Hepatocyte (in vitro differentiated cells): ENCODE measurements at regions not wholly inside any gene's neighbourhood (a gene's known extent, or its start where the extent isn't known, plus 50 kb on each side); places are given as distances from the start of the nearest gene placed in this dataset.
"Not testable (repeated sequence)": the region's sequence is repeated elsewhere in the genome, so short reads cannot be mapped to it uniquely, and the experiment has no call there.

Experiments used
- DNase-seq: peaks from one replicate; pipeline ENCODE4 v3.0.0-alpha.2; 2016; ENCODE audit warnings: low spot score
- H2AFZ ChIP-seq: fragments of 200-600 bp; sonication (generic); 2 replicates; pipeline ENCODE4 v1.6.0; 2016; ENCODE audit warnings: antibody characterized with exemption, mild to moderate bottlenecking
- H3K27ac ChIP-seq: fragments of 200-600 bp; sonication (generic); 2 replicates; pipeline ENCODE4 v1.5.1; 2016; ENCODE audit warnings: mild to moderate bottlenecking
- H3K27me3 ChIP-seq: fragments of 200-600 bp; sonication (generic); 2 replicates; pipeline ENCODE4 v1.6.1; 2016
- H3K36me3 ChIP-seq: fragments of 200-600 bp; sonication (generic); replicated peaks from 2 replicates; pipeline ENCODE4 v1.5.1; 2016; ENCODE audit warnings: low read depth; ENCODE audit not compliant: insufficient read depth
- H3K4me1 ChIP-seq: fragments of 200-600 bp; sonication (generic); 2 replicates; pipeline ENCODE4 v1.5.1; 2016; ENCODE audit warnings: mild to moderate bottlenecking, moderate library complexity; ENCODE audit not compliant: insufficient read depth
- H3K4me2 ChIP-seq: fragments of 200-600 bp; sonication (generic); 2 replicates; pipeline ENCODE4 v1.6.0; 2016
- H3K4me3 ChIP-seq: fragments of 200-600 bp; sonication (generic); 2 replicates; pipeline ENCODE4 v1.5.1; 2016; ENCODE audit warnings: mild to moderate bottlenecking
- H3K79me2 ChIP-seq: fragments of 200-600 bp; sonication (generic); 2 replicates; pipeline ENCODE4 v1.6.0; 2017; ENCODE audit warnings: mild to moderate bottlenecking
- H3K9me2 ChIP-seq: fragments of 200-600 bp; sonication (generic); replicated peaks from 2 replicates; pipeline ENCODE4 v1.6.0; 2017; ENCODE audit warnings: mild to moderate bottlenecking; ENCODE audit not compliant: insufficient read depth
- H3K9me3 ChIP-seq: fragments of 200-600 bp; sonication (generic); 2 replicates; pipeline ENCODE4 v1.5.1; 2016; ENCODE audit warnings: low read depth, mild to moderate bottlenecking
- H4K20me1 ChIP-seq: fragments of 200-600 bp; sonication (generic); 2 replicates; pipeline ENCODE4 v1.6.0; 2016; ENCODE audit warnings: mild to moderate bottlenecking; ENCODE audit not compliant: insufficient read depth, poor library complexity, severe bottlenecking
- EZH2 ChIP-seq: fragments of 200-600 bp; sonication (generic); IDR thresholded peaks from 2 replicates; pipeline ENCODE4 v1.6.1; 2016; ENCODE audit warnings: antibody characterized with exemption, mild to moderate bottlenecking, borderline replicate concordance
- EZH2phosphoT487 ChIP-seq: fragments of 200-600 bp; sonication (generic); IDR thresholded peaks from one replicate; pipeline ENCODE4 v1.6.1; 2018; ENCODE audit warnings: antibody characterized with exemption, mild to moderate bottlenecking, low read depth, moderate library complexity; ENCODE audit not compliant: unreplicated experiment, severe bottlenecking
- WGBS: methylation state at CpG from one replicate; pipeline ENCODE4 v1.1.6; 2016; ENCODE audit warnings: low lambda C conversion rate; ENCODE audit errors: missing lambda C conversion rate; 5-methylcytosine and 5-hydroxymethylcytosine counted together
- TF ChIP-seq, protein P1 (sequence below): fragments of 200-600 bp; sonication (generic); IDR thresholded peaks from 2 replicates; pipeline ENCODE4 v1.5.1; 2016; ENCODE audit warnings: antibody characterized with exemption, mild to moderate bottlenecking; ENCODE audit not compliant: poor library complexity

GRCh38 chr4:179353786-179354185 is 1911.5 kb upstream of the AGA start:
- 82% methylated on average over 3 of the region's 3 CpGs for WGBS

GRCh38 chr4:179361978-179362486 is 1919.8 kb upstream of the AGA start:
- H3K79me2 ChIP-seq = no peaks in the 10 kb centered on the region
- DNase-seq = no peak
- no peak overlapping the region for H2AFZ ChIP-seq
- H3K4me3 ChIP-seq = no peak overlapping the region
- H3K36me3 ChIP-seq = no peaks in the 10 kb centered on the region
- no peak overlapping the region for H3K27ac ChIP-seq
- no peaks in the 10 kb centered on the region for H3K9me2 ChIP-seq
- 71% methylated on average over 8 of the region's 8 CpGs for WGBS
- H3K4me1 ChIP-seq = no peaks in the 10 kb centered on the region
- TF ChIP-seq, protein P1, sequence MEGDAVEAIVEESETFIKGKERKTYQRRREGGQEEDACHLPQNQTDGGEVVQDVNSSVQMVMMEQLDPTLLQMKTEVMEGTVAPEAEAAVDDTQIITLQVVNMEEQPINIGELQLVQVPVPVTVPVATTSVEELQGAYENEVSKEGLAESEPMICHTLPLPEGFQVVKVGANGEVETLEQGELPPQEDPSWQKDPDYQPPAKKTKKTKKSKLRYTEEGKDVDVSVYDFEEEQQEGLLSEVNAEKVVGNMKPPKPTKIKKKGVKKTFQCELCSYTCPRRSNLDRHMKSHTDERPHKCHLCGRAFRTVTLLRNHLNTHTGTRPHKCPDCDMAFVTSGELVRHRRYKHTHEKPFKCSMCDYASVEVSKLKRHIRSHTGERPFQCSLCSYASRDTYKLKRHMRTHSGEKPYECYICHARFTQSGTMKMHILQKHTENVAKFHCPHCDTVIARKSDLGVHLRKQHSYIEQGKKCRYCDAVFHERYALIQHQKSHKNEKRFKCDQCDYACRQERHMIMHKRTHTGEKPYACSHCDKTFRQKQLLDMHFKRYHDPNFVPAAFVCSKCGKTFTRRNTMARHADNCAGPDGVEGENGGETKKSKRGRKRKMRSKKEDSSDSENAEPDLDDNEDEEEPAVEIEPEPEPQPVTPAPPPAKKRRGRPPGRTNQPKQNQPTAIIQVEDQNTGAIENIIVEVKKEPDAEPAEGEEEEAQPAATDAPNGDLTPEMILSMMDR = no peak
- TF ChIP-seq EZH2 (no peak), EZH2phosphoT487 (no peak)
- H4K20me1 ChIP-seq = no peaks in the 10 kb centered on the region
- no peak overlapping the region for H3K4me2 ChIP-seq
- H3K9me3 ChIP-seq = no peaks in the 10 kb centered on the region
- H3K27me3 ChIP-seq = no peaks in the 10 kb centered on the region

More at GRCh38 chr4:179353786-179354185, 1911.5 kb upstream of the AGA start:
- no peaks in the 10 kb centered on the region for H3K9me2 ChIP-seq
- no peak overlapping the region for H3K27ac ChIP-seq
- TF ChIP-seq EZH2phosphoT487 (no peak), EZH2 (no peak)
- TF ChIP-seq, protein P1 = no peak
- H3K4me1 ChIP-seq = no peaks in the 10 kb centered on the region
- no peaks in the 10 kb centered on the region for H3K79me2 ChIP-seq
- H3K9me3 ChIP-seq = no peaks in the 10 kb centered on the region
- DNase-seq = no peak
- H3K27me3 ChIP-seq = no peaks in the 10 kb centered on the region
- H2AFZ ChIP-seq = no peak overlapping the region
- no peaks in the 10 kb centered on the region for H3K36me3 ChIP-seq
- no peak overlapping the region for H3K4me3 ChIP-seq
- no peak overlapping the region for H3K4me2 ChIP-seq
- H4K20me1 ChIP-seq = no peaks in the 10 kb centered on the region

GRCh38 chr4:179365932-179366331 is 1923.7 kb upstream of the AGA start:
- not testable (repeated sequence) for H3K4me2 ChIP-seq, H3K9me3 ChIP-seq, H3K4me3 ChIP-seq, DNase-seq, H3K9me2 ChIP-seq, H4K20me1 ChIP-seq, H3K79me2 ChIP-seq, H3K27ac ChIP-seq, H3K4me1 ChIP-seq, H3K27me3 ChIP-seq, H3K36me3 ChIP-seq, H2AFZ ChIP-seq
- 94% methylated on average over 3 of the region's 3 CpGs for WGBS

- DNase-seq = no peak
- Histone ChIP-seq H3K36me3 (no peaks in the 10 kb centered on the region), H3K27ac (no peak overlapping the region), H3K79me2 (no peaks in the 10 kb centered on the region), H3K4me2 (no peak overlapping the region), H2AFZ (no peak overlapping the region), H3K27me3 (no peaks in the 10 kb centered on the region), H3K9me3 (no peaks in the 10 kb centered on the region), H4K20me1 (no peaks in the 10 kb centered on the region), H3K9me2 (no peaks in the 10 kb centered on the region), H3K4me1 (no peaks in the 10 kb centered on the region), H3K4me3 (no peak overlapping the region)
- TF ChIP-seq EZH2phosphoT487 (no peak), EZH2 (no peak)
- TF ChIP-seq, protein P1 = no peak
- 70% methylated on average over 1 of the region's 1 CpG for WGBS
These were observed 1930.0 kb upstream of the AGA start for GRCh38 chr4:179372242-179372641.
